ENCODE measurements at regions not wholly inside any gene's neighbourhood (a gene's known extent, or its start where the extent isn't known, plus 50 kb on each side); places are given as distances from the start of the nearest gene placed in this dataset.

GRCh38 chr6:14784596-14785492 is 461.0 kb upstream of the JARID2 start:
- TF ChIP-seq CTCF (IDR thresholded peaks at IDR 0.05; ENCODE audit: low read depth, low read length) = no peak
- no peak overlapping the region for H3K4me3 ChIP-seq (ENCODE audit: low read depth, low read length)

GRCh38 chr6:14785493-14785790 is 460.4 kb upstream of the JARID2 start:
- H3K4me3 ChIP-seq (ENCODE audit: low read depth, low read length) = no peak overlapping the region
- TF ChIP-seq CTCF (IDR thresholded peaks at IDR 0.05; ENCODE audit: low read depth, low read length) = no peak

- H3K4me3 ChIP-seq (ENCODE audit: low read depth, low read length) = no peak overlapping the region
Measured at GRCh38 chr6:14786008-14786407, 459.9 kb upstream of the JARID2 start.

GRCh38 chr6:14786455-14786854 is 459.4 kb upstream of the JARID2 start:
- TF ChIP-seq CTCF (IDR thresholded peaks at IDR 0.05; ENCODE audit: low read depth, low read length) = no peak
- no peak overlapping the region for H3K4me3 ChIP-seq (ENCODE audit: low read depth, low read length)

More at GRCh38 chr6:14786008-14786407, 459.9 kb upstream of the JARID2 start:
- no peak for TF ChIP-seq CTCF (IDR thresholded peaks at IDR 0.05; ENCODE audit: low read depth, low read length)

GRCh38 chr6:14787250-14787649 is 458.6 kb upstream of the JARID2 start:
- H3K4me3 ChIP-seq (ENCODE audit: low read depth, low read length) = no peak overlapping the region
- TF ChIP-seq CTCF (IDR thresholded peaks at IDR 0.05; ENCODE audit: low read depth, low read length) = no peak

- no peak overlapping the region for H3K4me3 ChIP-seq (ENCODE audit: low read depth, low read length)
- no peak for TF ChIP-seq CTCF (IDR thresholded peaks at IDR 0.05; ENCODE audit: low read depth, low read length)
Measured at GRCh38 chr6:14787677-14788076, 458.2 kb upstream of the JARID2 start.

- no peak for TF ChIP-seq CTCF (IDR thresholded peaks at IDR 0.05; ENCODE audit: low read depth, low read length)
- no peak overlapping the region for H3K4me3 ChIP-seq (ENCODE audit: low read depth, low read length)
Measured at GRCh38 chr6:14789996-14790395, 455.9 kb upstream of the JARID2 start.

Data from WI38 (cell line).